GM12891 (cell line): ENCODE measurements at regions not wholly inside any gene's neighbourhood (a gene's known extent, or its start where the extent isn't known, plus 50 kb on each side); places are given as distances from the start of the nearest gene placed in this dataset.

Source experiments
- POLR2A ChIP-seq: IDR thresholded peaks from 2 replicates; pipeline ENCODE4 v1.6.1; 2011; ENCODE audit warnings: low read depth, low read length, control low read depth
- POLR2AphosphoS5 ChIP-seq: IDR thresholded peaks from 2 replicates; pipeline ENCODE4 v1.6.1; 2011; ENCODE audit warnings: low read depth, low read length, control low read depth
- SPI1 ChIP-seq: IDR thresholded peaks from 2 replicates; pipeline ENCODE4 v1.6.1; 2011; ENCODE audit warnings: low read depth, low read length, control low read depth
- TAF1 ChIP-seq: IDR thresholded peaks from 2 replicates; pipeline ENCODE4 v1.6.1; 2011; ENCODE audit warnings: low read depth, low read length, control low read depth

DNA sequence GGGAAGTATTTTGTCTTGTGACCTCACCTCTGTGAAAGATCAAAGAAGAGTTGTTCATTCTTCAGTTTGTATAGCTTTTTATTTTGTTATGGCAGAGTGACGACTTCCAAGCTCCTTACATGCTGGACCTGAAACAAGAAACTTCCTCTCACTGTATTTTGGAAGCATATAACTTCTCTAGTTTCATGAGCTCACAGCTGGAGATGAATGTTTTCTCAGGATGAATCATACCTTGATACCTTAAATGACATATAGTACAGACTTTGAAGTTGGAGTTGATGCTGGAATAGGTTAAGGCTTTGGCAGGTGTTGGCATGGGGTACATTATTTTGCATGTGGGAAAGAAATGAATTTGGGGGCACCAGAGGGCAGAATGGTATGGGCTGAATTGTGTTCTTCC, 112.5 kb downstream of the SLC25A46 start:
- TF ChIP-seq POLR2A (no peak), POLR2AphosphoS5 (no peak), TAF1 (no peak), SPI1 (no peak)
